Adrenal gland (tissue), 9 donors: ENCODE measurements at regions not wholly inside any gene's neighbourhood (a gene's known extent, or its start where the extent isn't known, plus 50 kb on each side); places are given as distances from the start of the nearest gene placed in this dataset.

ENCODE experiments used
- DNase-seq, 7 donors: peaks; one replicate each; pipeline ENCODE4 v3.0.0-alpha.2; 2019 to 2020
- H3K27ac ChIP-seq, 5 donors: fragments of 200-600 bp; sonication (generic) in 4 of 5; 1 replicate in 3 of 5; 2 replicates in 2 of 5; pipeline versions ENCODE4 v1.5.1 to v1.8.0; 2016 to 2020; ENCODE audit warnings: mild to moderate bottlenecking in 1 of 5
- H3K27me3 ChIP-seq: fragments of 200-600 bp; 2 replicates; pipeline ENCODE4 v1.8.0; 2021
- H3K36me3 ChIP-seq, 2 donors: fragments of 200-600 bp; replicated peaks in 1 of 2; 1 replicate in 1 of 2; 2 replicates in 1 of 2; pipeline versions ENCODE4 v1.5.1 to v1.8.0; 2018 to 2022
- H3K4me1 ChIP-seq, 2 donors: fragments of 200-600 bp; replicated peaks in 1 of 2; 1 replicate in 1 of 2; 2 replicates in 1 of 2; pipeline versions ENCODE4 v1.5.1 to v1.8.0; 2018 to 2021
- H3K4me3 ChIP-seq, 4 donors: fragments of 200-600 bp; sonication (generic) in 3 of 4; one replicate each; pipeline ENCODE4 v1.5.1; 2016 to 2018
- H3K9me3 ChIP-seq, 3 donors: fragments of 200-600 bp; sonication (generic) in 1 of 3; replicated peaks in 1 of 3; 1 replicate in 2 of 3; 2 replicates in 1 of 3; pipeline versions ENCODE4 v1.5.1 to v1.8.0; 2016 to 2021
- POLR2A ChIP-seq, 2 donors: fragments of 450-650 bp; IDR thresholded peaks; one replicate each; pipeline ENCODE4 v1.6.1; 2017; ENCODE audit warnings: antibody characterized with exemption in 2 of 2, mild to moderate bottlenecking in 2 of 2, moderate library complexity in 1 of 2
- WGBS, 4 donors: extraction: QIAGEN DNeasy Blood & Tissue Kit in 2 of 4; methylation state at CpG; one replicate each; pipeline versions ENCODE4 v1.1.5 to v1.1.7; 2013 to 2017; 5-methylcytosine and 5-hydroxymethylcytosine counted together
- intact Hi-C, 2 donors: fragments of 100-400 bp; cut with DNase I; formaldehyde crosslinking; loops; one replicate each; pipeline versions ENCODE4 v1.14.1 to v1.15.0; 2022 to 2023
- TF ChIP-seq, protein P1 (sequence below), 6 experiments: fragments of 450-650 bp in 4 of 6; fragments of 200-600 bp in 2 of 6; sonication (generic) in 1 of 6; IDR thresholded peaks; 1 replicate in 5 of 6; 2 replicates in 1 of 6; pipeline versions ENCODE4 v1.5.1 to v1.8.0; 2016 to 2021; ENCODE audit warnings: antibody characterized with exemption in 6 of 6, mild to moderate bottlenecking in 2 of 6, moderate library complexity in 1 of 6
- donor health status: healthy with polysubstance abuse.
- donor health status: Bipolar disorder and iron deficiency.
- donor health status: DM: yes; HTN: yes; CAD: no.
- donor health status: DM: no; HTN: no; CAD: no.
- donor health status: DM: no; HTN: no; CAD: no.

DNA sequence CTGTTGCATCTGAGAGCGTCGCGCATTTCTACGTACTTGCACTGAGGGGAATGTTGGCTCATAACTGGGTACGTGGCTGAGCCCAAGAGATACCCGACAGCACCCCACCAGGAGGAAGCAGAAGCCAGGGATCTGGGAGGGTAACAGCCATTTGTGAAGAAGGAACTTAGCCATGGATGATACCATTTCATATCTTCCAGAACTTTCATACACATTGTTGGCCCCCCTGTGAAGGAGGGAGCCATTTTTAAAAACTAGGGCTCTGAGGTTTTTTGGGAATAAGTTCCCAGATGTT, 101.4 kb upstream of the SLC44A1 start:
- no peaks in the 10 kb centered on the region for H3K4me1 ChIP-seq
- DNase-seq: peak in 1 of 7 donors; percentile 35
- H3K9me3 ChIP-seq: no peaks in the 10 kb centered on the region
- H3K27ac ChIP-seq: no peak overlapping the region
- H3K27me3 ChIP-seq: no peaks in the 10 kb centered on the region
- no peak overlapping the region for H3K4me3 ChIP-seq
- intact Hi-C loops: loop anchor here in 1 of 2 donors (10.0 kb wide), 1 partner anchor 138 kb away; no protein-coding TSS in a partner anchor
- TF ChIP-seq POLR2A (IDR thresholded peaks at IDR 0.05): no peak
- TF ChIP-seq, protein P1, sequence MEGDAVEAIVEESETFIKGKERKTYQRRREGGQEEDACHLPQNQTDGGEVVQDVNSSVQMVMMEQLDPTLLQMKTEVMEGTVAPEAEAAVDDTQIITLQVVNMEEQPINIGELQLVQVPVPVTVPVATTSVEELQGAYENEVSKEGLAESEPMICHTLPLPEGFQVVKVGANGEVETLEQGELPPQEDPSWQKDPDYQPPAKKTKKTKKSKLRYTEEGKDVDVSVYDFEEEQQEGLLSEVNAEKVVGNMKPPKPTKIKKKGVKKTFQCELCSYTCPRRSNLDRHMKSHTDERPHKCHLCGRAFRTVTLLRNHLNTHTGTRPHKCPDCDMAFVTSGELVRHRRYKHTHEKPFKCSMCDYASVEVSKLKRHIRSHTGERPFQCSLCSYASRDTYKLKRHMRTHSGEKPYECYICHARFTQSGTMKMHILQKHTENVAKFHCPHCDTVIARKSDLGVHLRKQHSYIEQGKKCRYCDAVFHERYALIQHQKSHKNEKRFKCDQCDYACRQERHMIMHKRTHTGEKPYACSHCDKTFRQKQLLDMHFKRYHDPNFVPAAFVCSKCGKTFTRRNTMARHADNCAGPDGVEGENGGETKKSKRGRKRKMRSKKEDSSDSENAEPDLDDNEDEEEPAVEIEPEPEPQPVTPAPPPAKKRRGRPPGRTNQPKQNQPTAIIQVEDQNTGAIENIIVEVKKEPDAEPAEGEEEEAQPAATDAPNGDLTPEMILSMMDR (IDR thresholded peaks at IDR 0.05): no peak
- 88 to 95% (median 91%) methylated on average over 6 of the region's 6 CpGs for WGBS, 4 donors
- no peaks in the 10 kb centered on the region for H3K36me3 ChIP-seq

DNA sequence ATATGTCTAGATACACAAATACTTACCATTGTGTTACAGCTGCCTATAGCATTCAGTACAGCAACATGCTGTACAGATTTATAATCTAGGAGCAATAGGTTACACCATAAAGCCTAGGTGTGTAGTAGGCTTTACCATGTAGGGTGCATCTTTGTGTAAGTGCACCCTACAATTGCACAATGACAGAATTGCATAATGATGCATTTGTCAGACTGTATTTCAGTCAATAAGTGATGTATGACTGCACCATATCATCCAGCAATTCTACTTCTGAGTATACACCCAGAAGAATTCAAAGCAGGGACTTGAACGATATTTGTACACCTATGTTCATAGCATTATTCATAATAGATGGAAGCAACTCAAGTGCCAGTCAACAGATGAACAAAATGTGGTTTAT, 100.4 kb upstream of the SLC44A1 start:
- 83 to 92% (median 91%) methylated on average over 1 of the region's 1 CpG for WGBS, 4 donors
- no peaks in the 10 kb centered on the region for H3K9me3 ChIP-seq

GRCh38 chr9:105144841-105145240, 99.6 kb upstream of the SLC44A1 start:
- WGBS, 4 donors: 68 to 75% (median 72%) methylated on average over 2 of the region's 2 CpGs
- DNase-seq: no peak
- H3K9me3 ChIP-seq: no peaks in the 10 kb centered on the region
- H3K27ac ChIP-seq: no peak overlapping the region
- intact Hi-C loops: loop anchor here in 1 of 2 donors (10.0 kb wide), 1 partner anchor 140 kb away; no protein-coding TSS in a partner anchor
- no peaks in the 10 kb centered on the region for H3K4me1 ChIP-seq
- no peaks in the 10 kb centered on the region for H3K36me3 ChIP-seq
- H3K4me3 ChIP-seq: no peak overlapping the region
- TF ChIP-seq, protein P1 (IDR thresholded peaks at IDR 0.05): no peak
- no peak for TF ChIP-seq POLR2A (IDR thresholded peaks at IDR 0.05)
- H3K27me3 ChIP-seq: no peaks in the 10 kb centered on the region

More for the DNA sequence above, 100.4 kb upstream of the SLC44A1 start:
- no peaks in the 10 kb centered on the region for H3K4me1 ChIP-seq
- intact Hi-C loops: loop anchor here in 1 of 2 donors (10.0 kb wide), 1 partner anchor 139 kb away; no protein-coding TSS in a partner anchor
- TF ChIP-seq, protein P1 (IDR thresholded peaks at IDR 0.05): no peak
- TF ChIP-seq POLR2A (IDR thresholded peaks at IDR 0.05): no peak
- no peaks in the 10 kb centered on the region for H3K27me3 ChIP-seq
- no peak for DNase-seq
- no peaks in the 10 kb centered on the region for H3K36me3 ChIP-seq
- no peak overlapping the region for H3K4me3 ChIP-seq
- no peak overlapping the region for H3K27ac ChIP-seq

- Histone ChIP-seq H3K9me3 (no peaks in the 10 kb centered on the region), H3K4me1 (no peaks in the 10 kb centered on the region), H3K27me3 (no peaks in the 10 kb centered on the region), H3K4me3 (no peak overlapping the region), H3K36me3 (no peaks in the 10 kb centered on the region), H3K27ac (no peak overlapping the region)
- WGBS, 4 donors: 56 to 65% (median 64%) methylated on average over 5 of the region's 5 CpGs
- TF ChIP-seq POLR2A (IDR thresholded peaks at IDR 0.05): no peak
- TF ChIP-seq, protein P1 (IDR thresholded peaks at IDR 0.05): no peak
- intact Hi-C loops: loop anchor here in 1 of 2 donors (10.0 kb wide), 1 partner anchor 142 kb away; no protein-coding TSS in a partner anchor
- peak; percentile 27 to 83 (median 72) for DNase-seq
Observed at GRCh38 chr9:105146677-105147076, 97.8 kb upstream of the SLC44A1 start.
